ENCODE measurements at regions not wholly inside any gene's neighbourhood (a gene's known extent, or its start where the extent isn't known, plus 50 kb on each side); places are given as distances from the start of the nearest gene placed in this dataset.

DNA sequence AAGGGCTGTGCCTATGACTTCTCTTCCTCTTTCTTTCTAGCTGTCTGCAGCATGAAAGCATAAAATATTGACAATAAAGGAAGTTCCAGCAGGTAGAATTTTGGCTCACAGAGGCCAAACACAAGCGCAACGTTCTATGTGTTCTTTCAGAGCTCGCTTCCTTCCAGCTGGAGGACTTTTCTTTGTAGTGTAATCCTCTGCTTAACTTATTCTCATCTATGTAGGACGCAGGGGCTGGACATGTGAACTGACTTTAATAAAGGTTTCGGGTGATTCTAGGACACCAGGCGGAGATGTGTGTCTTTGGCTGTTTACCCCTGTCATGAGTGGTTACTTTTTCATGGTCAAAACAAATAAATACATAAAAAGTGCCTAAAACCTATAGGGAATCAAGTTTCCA lies 191.5 kb upstream of the MAF start:
- Mint-ChIP-seq H3K27me3 (no peaks in the 10 kb centered on the region), H3K4me3 (no peak overlapping the region), H3K9me3 (no peaks in the 10 kb centered on the region), H3K36me3 (ENCODE audit: low read depth) (no peaks in the 10 kb centered on the region), H3K4me1 (no peaks in the 10 kb centered on the region), H3K27ac (no peak overlapping the region)
- no peak for TF ChIP-seq CTCF (IDR thresholded peaks at IDR 0.05)
- DNase-seq (no peak), ATAC-seq (ENCODE audit: low read depth) (no peak)
- ChIA-PET CTCF (no interaction called here), POLR2A (no interaction called here)
- intact Hi-C loops (cut with micrococcal nuclease), result no loop called here

DNA sequence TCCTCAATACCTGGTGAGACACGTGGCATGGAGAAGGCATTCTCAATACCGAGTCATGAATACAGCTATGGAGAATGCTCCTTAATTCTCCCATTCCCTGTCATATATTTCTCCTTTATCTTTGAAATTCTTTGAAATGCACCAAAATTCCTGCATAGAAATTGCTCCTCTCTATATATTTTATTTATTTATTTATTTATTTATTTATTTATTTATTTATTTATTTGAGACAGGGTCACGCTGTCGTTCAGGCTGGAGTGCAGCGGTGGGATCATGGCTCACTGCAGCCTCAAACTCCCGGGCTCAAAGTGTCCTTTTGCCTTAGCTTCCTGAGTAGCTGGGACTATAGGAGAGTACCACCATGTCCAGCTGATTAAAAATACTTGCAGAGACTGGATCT lies 190.3 kb upstream of the MAF start:
- Mint-ChIP-seq H3K4me1 (no peaks in the 10 kb centered on the region), H3K36me3 (ENCODE audit: low read depth) (no peaks in the 10 kb centered on the region), H3K9me3 (no peaks in the 10 kb centered on the region), H3K4me3 (no peak overlapping the region), H3K27me3 (no peaks in the 10 kb centered on the region), H3K27ac (no peak overlapping the region)
- ChIA-PET POLR2A (no interaction called here), CTCF (no interaction called here)
- DNase-seq (no peak), ATAC-seq (ENCODE audit: low read depth) (no peak)
- intact Hi-C loops (cut with micrococcal nuclease), result no loop called here
- TF ChIP-seq CTCF (IDR thresholded peaks at IDR 0.05), result no peak

GRCh38 chr16:79788949-79789348 lies 188.4 kb upstream of the MAF start:
- no peak for TF ChIP-seq CTCF (IDR thresholded peaks at IDR 0.05)
- Mint-ChIP-seq H3K9me3 (no peaks in the 10 kb centered on the region), H3K4me3 (no peak overlapping the region), H3K4me1 (no peaks in the 10 kb centered on the region), H3K27ac (no peak overlapping the region), H3K36me3 (ENCODE audit: low read depth) (no peaks in the 10 kb centered on the region), H3K27me3 (no peaks in the 10 kb centered on the region)
- ChIA-PET CTCF (no interaction called here), POLR2A (no interaction called here)
- ATAC-seq (ENCODE audit: low read depth), result no peak
- intact Hi-C loops (cut with micrococcal nuclease), result no loop called here
- no peak for DNase-seq

- DNase-seq, result no peak
- TF ChIP-seq CTCF (IDR thresholded peaks at IDR 0.05), result no peak
- no peaks in the 10 kb centered on the region for H3K36me3 Mint-ChIP-seq (ENCODE audit: low read depth)
- no peak overlapping the region for H3K4me3 Mint-ChIP-seq
- H3K9me3 Mint-ChIP-seq, result no peaks in the 10 kb centered on the region
- ChIA-PET POLR2A (no interaction called here), CTCF (no interaction called here)
- intact Hi-C loops (cut with micrococcal nuclease), result no loop called here
- H3K27ac Mint-ChIP-seq, result no peak overlapping the region
- no peak for ATAC-seq (ENCODE audit: low read depth)
- no peaks in the 10 kb centered on the region for H3K4me1 Mint-ChIP-seq
- no peaks in the 10 kb centered on the region for H3K27me3 Mint-ChIP-seq
Measured at GRCh38 chr16:79786389-79786788, 185.9 kb upstream of the MAF start.

- H3K27ac Mint-ChIP-seq, result no peak overlapping the region
- ChIA-PET POLR2A (no interaction called here), CTCF (no interaction called here)
- intact Hi-C loops (cut with micrococcal nuclease), result no loop called here
- no peaks in the 10 kb centered on the region for H3K27me3 Mint-ChIP-seq
- H3K4me1 Mint-ChIP-seq, result no peaks in the 10 kb centered on the region
- TF ChIP-seq CTCF (IDR thresholded peaks at IDR 0.05), result no peak
- no peaks in the 10 kb centered on the region for H3K9me3 Mint-ChIP-seq
- DNase-seq, result no peak
- H3K4me3 Mint-ChIP-seq, result no peak overlapping the region
- ATAC-seq (ENCODE audit: low read depth), result no peak
- no peaks in the 10 kb centered on the region for H3K36me3 Mint-ChIP-seq (ENCODE audit: low read depth)
Measured at GRCh38 chr16:79784007-79784406, 183.5 kb upstream of the MAF start.
